ENCODE measurements at regions not wholly inside any gene's neighbourhood (a gene's known extent, or its start where the extent isn't known, plus 50 kb on each side); places are given as distances from the start of the nearest gene placed in this dataset.

- ChIA-PET POLR2A (ENCODE audit: low non-redundant PET) (no interaction called here), CTCF (no interaction called here)
- H3K27me3 ChIP-seq (replicated peaks; ENCODE audit: insufficient read depth, low read depth, low read length, poor library complexity) = no peaks in the 10 kb centered on the region
- no peaks in the 10 kb centered on the region for H3K36me3 ChIP-seq (ENCODE audit: insufficient read depth, low read length, poor library complexity, severe bottlenecking)
- no TSS peak for BruUV-seq (replicated peaks)
- no peaks in the 10 kb centered on the region for H3K4me1 ChIP-seq (ENCODE audit: insufficient read depth, low read length, poor library complexity, severe bottlenecking)
- no peak overlapping the region for H3K27ac ChIP-seq (ENCODE audit: low read depth, low read length, poor library complexity, severe bottlenecking)
- intact Hi-C loops (cut with micrococcal nuclease; ENCODE audit: unreplicated experiment) = no loop called here
- TF ChIP-seq EZH2 (IDR thresholded peaks at IDR 0.05; ENCODE audit: borderline replicate concordance, low read depth, low read length, poor library complexity, severe bottlenecking) = no peak
- no peak for TF ChIP-seq CTCF (conservative IDR thresholded peaks at IDR 0.05; ENCODE audit: low read depth, low read length)
- no peak for DNase-seq (ENCODE audit: low spot score)
- H3K9me3 ChIP-seq (ENCODE audit: low read depth, low read length, poor library complexity, severe bottlenecking) = no peaks in the 10 kb centered on the region
- H3K4me3 ChIP-seq (ENCODE audit: low read depth, low read length, poor library complexity, severe bottlenecking) = no peak overlapping the region
Observed at GRCh38 chr2:145343287-145343686, 823.4 kb upstream of the ZEB2 start.

- no peaks in the 10 kb centered on the region for H3K27me3 ChIP-seq (replicated peaks; ENCODE audit: insufficient read depth, low read depth, low read length, poor library complexity)
- ChIA-PET POLR2A (ENCODE audit: low non-redundant PET) (no interaction called here), CTCF (no interaction called here)
- no TSS peak for BruUV-seq (replicated peaks)
- TF ChIP-seq CTCF (conservative IDR thresholded peaks at IDR 0.05; ENCODE audit: low read depth, low read length) = no peak
- TF ChIP-seq EZH2 (IDR thresholded peaks at IDR 0.05; ENCODE audit: borderline replicate concordance, low read depth, low read length, poor library complexity, severe bottlenecking) = no peak
- H3K4me3 ChIP-seq (ENCODE audit: low read depth, low read length, poor library complexity, severe bottlenecking) = no peak overlapping the region
- H3K36me3 ChIP-seq (ENCODE audit: insufficient read depth, low read length, poor library complexity, severe bottlenecking) = no peaks in the 10 kb centered on the region
- no peak overlapping the region for H3K27ac ChIP-seq (ENCODE audit: low read depth, low read length, poor library complexity, severe bottlenecking)
- intact Hi-C loops (cut with micrococcal nuclease; ENCODE audit: unreplicated experiment) = no loop called here
- H3K9me3 ChIP-seq (ENCODE audit: low read depth, low read length, poor library complexity, severe bottlenecking) = no peaks in the 10 kb centered on the region
- no peaks in the 10 kb centered on the region for H3K4me1 ChIP-seq (ENCODE audit: insufficient read depth, low read length, poor library complexity, severe bottlenecking)
- DNase-seq (ENCODE audit: low spot score) = no peak
Observed at GRCh38 chr2:145341536-145341935, 821.6 kb upstream of the ZEB2 start.

- H3K9me3 ChIP-seq (ENCODE audit: low read depth, low read length, poor library complexity, severe bottlenecking) = no peaks in the 10 kb centered on the region
- no peak for DNase-seq (ENCODE audit: low spot score)
- no TSS peak for BruUV-seq (replicated peaks)
- H3K27ac ChIP-seq (ENCODE audit: low read depth, low read length, poor library complexity, severe bottlenecking) = no peak overlapping the region
- intact Hi-C loops (cut with micrococcal nuclease; ENCODE audit: unreplicated experiment) = no loop called here
- H3K4me1 ChIP-seq (ENCODE audit: insufficient read depth, low read length, poor library complexity, severe bottlenecking) = no peaks in the 10 kb centered on the region
- POLR2A ChIA-PET (ENCODE audit: low non-redundant PET) = interaction anchor here (0.7 kb wide), 1 partner anchor 13 kb away, joined by 3 read pairs; no protein-coding TSS in a partner anchor
- CTCF ChIA-PET = no interaction called here
- H3K27me3 ChIP-seq (replicated peaks; ENCODE audit: insufficient read depth, low read depth, low read length, poor library complexity) = no peaks in the 10 kb centered on the region
- no peaks in the 10 kb centered on the region for H3K36me3 ChIP-seq (ENCODE audit: insufficient read depth, low read length, poor library complexity, severe bottlenecking)
- H3K4me3 ChIP-seq (ENCODE audit: low read depth, low read length, poor library complexity, severe bottlenecking) = no peak overlapping the region
- TF ChIP-seq EZH2 (IDR thresholded peaks at IDR 0.05; ENCODE audit: borderline replicate concordance, low read depth, low read length, poor library complexity, severe bottlenecking) (no peak), CTCF (conservative IDR thresholded peaks at IDR 0.05; ENCODE audit: low read depth, low read length) (no peak)
Observed at GRCh38 chr2:145339646-145340045, 819.7 kb upstream of the ZEB2 start.
